Iris pigment epithelial cell (primary cell): ENCODE measurements at regions not wholly inside any gene's neighbourhood (a gene's known extent, or its start where the extent isn't known, plus 50 kb on each side); places are given as distances from the start of the nearest gene placed in this dataset.
"Not testable (repeated sequence)": the region's sequence is repeated elsewhere in the genome, so short reads cannot be mapped to it uniquely, and the experiment has no call there.

Experiments
- DNase-seq: peaks from one replicate; pipeline ENCODE4 v3.0.0-alpha.2; 2011; ENCODE audit warnings: low read depth

- not testable (repeated sequence) for DNase-seq
Measured at GRCh38 chr18:104264-104663, 54.1 kb upstream of the USP14 start.

GRCh38 chr18:105161-106053, 53.0 kb upstream of the USP14 start:
- peak; percentile 42 for DNase-seq

GRCh38 chr18:106054-106851, 52.1 kb upstream of the USP14 start:
- not testable (repeated sequence) for DNase-seq

GRCh38 chr18:106868-107384, 51.4 kb upstream of the USP14 start:
- peak; percentile 1 for DNase-seq

- DNase-seq = peak; percentile 8
Measured at GRCh38 chr18:107464-107863, 50.9 kb upstream of the USP14 start.

- not testable (repeated sequence) for DNase-seq
Measured at GRCh38 chr18:107947-108664, 50.3 kb upstream of the USP14 start.
